B cell (primary cell): ENCODE measurements at regions not wholly inside any gene's neighbourhood (a gene's known extent, or its start where the extent isn't known, plus 50 kb on each side); places are given as distances from the start of the nearest gene placed in this dataset.
"Not testable (repeated sequence)": the region's sequence is repeated elsewhere in the genome, so short reads cannot be mapped to it uniquely, and the experiment has no call there.

Experiments
- ATAC-seq: fragments of 200-7000 bp; cut with Tn5 transposase; one replicate; pipeline ENCODE4 v1.10.0; 2021; ENCODE audit warnings: low read depth, mild to moderate bottlenecking, moderate number of reproducible peaks, moderate library complexity
- CTCF ChIA-PET: fragments of 350-600 bp; sonication (Branson Sonifier 250); formaldehyde crosslinking; loops from one replicate; lab custom pipeline; 2021; ENCODE audit warnings: antibody characterized with exemption, inconsistent platforms; lab: Charles Lee
- POLR2A ChIA-PET: fragments of 350-600 bp; sonication (Branson Sonifier 250); formaldehyde crosslinking; loops from one replicate; lab custom pipeline; 2021; ENCODE audit warnings: antibody characterized with exemption; lab: Charles Lee
- DNase-seq: peaks from one replicate; pipeline ENCODE4 v3.0.0; 2013
- H2AFZ ChIP-seq: 2 replicates; pipeline ENCODE4 v1.6.1; 2012; ENCODE audit warnings: mild to moderate bottlenecking, low read depth, low read length; ENCODE audit not compliant: insufficient read depth, poor library complexity, severe bottlenecking
- H3K27ac ChIP-seq, 2 donors: 1 replicate in 1 of 2; 2 replicates in 1 of 2; pipeline ENCODE4 v1.5.1; 2012 to 2013; ENCODE audit warnings: low read length in 2 of 2, mild to moderate bottlenecking in 2 of 2, moderate library complexity in 1 of 2
- H3K27me3 ChIP-seq, 4 experiments: fragments of 200-600 bp in 1 of 4; sonication (generic) in 1 of 4; replicated peaks in 1 of 4; 1 replicate in 2 of 4; 2 replicates in 2 of 4; pipeline versions ENCODE4 v1.6.1 to v1.7.0; 2013 to 2016; ENCODE audit warnings: low read length in 3 of 4, mild to moderate bottlenecking in 2 of 4, mixed read lengths in 1 of 4, moderate library complexity in 1 of 4; ENCODE audit not compliant: insufficient read depth in 4 of 4, control insufficient read depth in 3 of 4; ENCODE audit errors: control extremely low read depth in 1 of 4
- H3K36me3 ChIP-seq, 2 experiments: replicated peaks in 1 of 2; 1 replicate in 1 of 2; 2 replicates in 1 of 2; pipeline versions ENCODE4 v1.6.1 to v1.7.1; 2013; ENCODE audit warnings: low read length in 1 of 2; ENCODE audit not compliant: insufficient read depth in 2 of 2, control insufficient read depth in 1 of 2; ENCODE audit errors: control extremely low read depth in 1 of 2, extremely low read depth in 1 of 2
- H3K4me1 ChIP-seq, 2 donors: fragments of 200-600 bp in 1 of 2; sonication (generic) in 1 of 2; 1 replicate in 1 of 2; 2 replicates in 1 of 2; pipeline versions ENCODE4 v1.5.1 to v1.6.1; 2013 to 2017; ENCODE audit warnings: low read length in 2 of 2; ENCODE audit not compliant: control insufficient read depth in 2 of 2, insufficient read depth in 2 of 2
- H3K4me2 ChIP-seq: replicated peaks from 2 replicates; pipeline ENCODE3; 2012; ENCODE audit warnings: mild to moderate bottlenecking, low read depth, low read length; ENCODE audit not compliant: poor library complexity, severe bottlenecking
- H3K4me3 ChIP-seq, 5 experiments: fragments of 200-600 bp in 1 of 5; sonication (generic) in 1 of 5; 1 replicate in 3 of 5; 2 replicates in 2 of 5; pipeline versions ENCODE4 v1.5.1 to v1.7.0; 2011 to 2016; ENCODE audit warnings: low read length in 4 of 5, mild to moderate bottlenecking in 4 of 5, low read depth in 2 of 5, control low read depth in 1 of 5, moderate library complexity in 1 of 5; ENCODE audit not compliant: insufficient read depth in 1 of 5; ENCODE audit errors: control extremely low read depth in 1 of 5, extremely low read depth in 1 of 5
- H3K79me2 ChIP-seq: fragments of 200-600 bp; sonication (generic); one replicate; pipeline ENCODE4 v1.6.0; 2016; ENCODE audit warnings: low read length; ENCODE audit not compliant: control insufficient read depth, insufficient read depth
- H3K9ac ChIP-seq: fragments of 200-600 bp; sonication (generic); 2 replicates; pipeline ENCODE4 v1.6.1; 2017; ENCODE audit warnings: mild to moderate bottlenecking, low read length, moderate library complexity
- H3K9me3 ChIP-seq, 3 donors: one replicate each; pipeline versions ENCODE4 v1.6.1 to v1.7.1; 2013; ENCODE audit warnings: low read length in 2 of 3; ENCODE audit not compliant: control insufficient read depth in 2 of 3, insufficient read depth in 1 of 3; ENCODE audit errors: control extremely low read depth in 1 of 3
- H4K20me1 ChIP-seq: 2 replicates; pipeline ENCODE4 v1.6.0; 2012; ENCODE audit warnings: mild to moderate bottlenecking, low read length; ENCODE audit not compliant: insufficient read depth, control insufficient read depth, poor library complexity, severe bottlenecking
- H3K27ac Mint-ChIP-seq: one replicate; pipeline ENCODE4 v1.8.0; 2021; ENCODE audit warnings: mixed read lengths
- H3K27me3 Mint-ChIP-seq: one replicate; pipeline ENCODE4 v1.8.0; 2021; ENCODE audit warnings: mixed read lengths
- H3K4me1 Mint-ChIP-seq: one replicate; pipeline ENCODE4 v1.8.0; 2021; ENCODE audit warnings: mixed read lengths
- H3K4me3 Mint-ChIP-seq: one replicate; pipeline ENCODE4 v1.8.0; 2021; ENCODE audit warnings: mixed read lengths
- H3K9me3 Mint-ChIP-seq: one replicate; pipeline ENCODE4 v1.8.0; 2022; ENCODE audit warnings: mixed read lengths; ENCODE audit not compliant: insufficient read depth
- CTCF ChIP-seq: fragments of 200-600 bp; IDR thresholded peaks from one replicate; pipeline ENCODE4 v1.8.0; 2022; ENCODE audit warnings: antibody characterized with exemption, mild to moderate bottlenecking
- EZH2 ChIP-seq: IDR thresholded peaks from 2 replicates; pipeline ENCODE4 v1.6.1; 2012; ENCODE audit warnings: borderline replicate concordance, low read depth, mild to moderate bottlenecking, moderate library complexity, low read length; ENCODE audit not compliant: insufficient read depth, poor library complexity, severe bottlenecking
- WGBS: methylation state at CpG from one replicate; pipeline ENCODE4 v1.1.5; 2013; ENCODE audit warnings: missing lambda C conversion rate; ENCODE audit not compliant: insufficient coverage; 5-methylcytosine and 5-hydroxymethylcytosine counted together
- intact Hi-C: fragments of 100-400 bp; cut with micrococcal nuclease; formaldehyde crosslinking; loops from one replicate; pipeline ENCODE4 v1.10.0; 2022

- Mint-ChIP-seq H3K4me3 (no peak overlapping the region), H3K4me1 (no peaks in the 10 kb centered on the region), H3K27me3 (no peaks in the 10 kb centered on the region), H3K27ac (no peak overlapping the region), H3K9me3 (no peaks in the 10 kb centered on the region)
- H3K4me2 ChIP-seq: no peak overlapping the region
- intact Hi-C loops: no loop called here
- POLR2A ChIA-PET: no interaction called here
- DNase-seq: no peak
- no peak overlapping the region for H2AFZ ChIP-seq
- no peaks in the 10 kb centered on the region for H3K4me1 ChIP-seq
- TF ChIP-seq CTCF (no peak), EZH2 (no peak)
- CTCF ChIA-PET: no interaction called here
- H3K9ac ChIP-seq: no peak overlapping the region
- no peak overlapping the region for H3K27ac ChIP-seq
- H3K27me3 ChIP-seq: no peaks in the 10 kb centered on the region
- H3K4me3 ChIP-seq: no peak overlapping the region
- no peak for ATAC-seq
- H3K79me2 ChIP-seq: no peaks in the 10 kb centered on the region
- peaks cover 0 to 3% (median 0%) of the 10 kb centered on the region in 3 donors for H3K9me3 ChIP-seq
- H3K36me3 ChIP-seq: no peaks in the 10 kb centered on the region
- H4K20me1 ChIP-seq: no peaks in the 10 kb centered on the region
Observed at GRCh38 chr15:96484830-96485229, 154.3 kb downstream of the NR2F2 start.

GRCh38 chr15:96487245-96487644 is 156.7 kb downstream of the NR2F2 start:
- ChIA-PET POLR2A (no interaction called here), CTCF (no interaction called here)
- Histone ChIP-seq H3K9me3 (peaks cover 0 to 3% (median 0%) of the 10 kb centered on the region in 3 donors), H3K9ac (no peak overlapping the region), H3K36me3 (no peaks in the 10 kb centered on the region), H3K4me1 (no peaks in the 10 kb centered on the region), H3K4me2 (no peak overlapping the region), H3K79me2 (no peaks in the 10 kb centered on the region), H3K4me3 (no peak overlapping the region), H3K27ac (no peak overlapping the region), H2AFZ (no peak overlapping the region), H4K20me1 (no peaks in the 10 kb centered on the region), H3K27me3 (no peaks in the 10 kb centered on the region)
- Mint-ChIP-seq H3K27ac (no peak overlapping the region), H3K4me3 (no peak overlapping the region), H3K9me3 (no peaks in the 10 kb centered on the region), H3K4me1 (no peaks in the 10 kb centered on the region), H3K27me3 (no peaks in the 10 kb centered on the region)
- DNase-seq (no peak), ATAC-seq (no peak)
- TF ChIP-seq CTCF: no peak
- no peak for TF ChIP-seq EZH2
- intact Hi-C loops: no loop called here
- no CpG with 5 or more reads among the region's 3 CpGs for WGBS

GRCh38 chr15:96491066-96491699 is 160.7 kb downstream of the NR2F2 start:
- intact Hi-C loops, H3K9me3 ChIP-seq, H4K20me1 ChIP-seq, H3K27ac ChIP-seq, H3K4me3 ChIP-seq, H3K9ac ChIP-seq, DNase-seq, H2AFZ ChIP-seq, H3K4me3 Mint-ChIP-seq, H3K79me2 ChIP-seq, H3K4me1 ChIP-seq, POLR2A ChIA-PET, H3K4me1 Mint-ChIP-seq, H3K27ac Mint-ChIP-seq, CTCF ChIA-PET, H3K27me3 ChIP-seq, ATAC-seq, H3K36me3 ChIP-seq, H3K9me3 Mint-ChIP-seq, H3K4me2 ChIP-seq, H3K27me3 Mint-ChIP-seq: not testable (repeated sequence)
- 37% methylated on average over 10 of the region's 15 CpGs for WGBS
